ENCODE measurements at regions not wholly inside any gene's neighbourhood (a gene's known extent, or its start where the extent isn't known, plus 50 kb on each side); places are given as distances from the start of the nearest gene placed in this dataset.
"Not testable (repeated sequence)": the region's sequence is repeated elsewhere in the genome, so short reads cannot be mapped to it uniquely, and the experiment has no call there.

DNA sequence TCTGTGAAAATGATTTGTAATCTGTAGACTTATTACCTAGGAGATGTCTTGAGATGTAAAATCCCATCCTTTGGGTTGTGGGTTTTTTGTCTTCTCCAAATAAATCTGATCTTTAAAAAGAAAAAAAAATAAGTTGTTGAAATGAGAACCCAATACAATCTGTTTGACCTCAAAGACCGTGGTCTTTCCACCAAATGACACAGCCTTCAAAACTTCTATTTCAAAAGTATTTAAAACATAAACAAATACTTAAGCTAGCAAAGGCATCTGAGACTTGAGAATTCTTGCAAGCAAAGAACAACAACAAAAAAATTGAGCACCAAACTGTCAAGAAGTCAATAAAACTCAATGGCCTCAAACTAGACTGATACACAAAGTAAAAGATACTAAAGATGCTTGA lies 67.9 kb upstream of the HECW1 start:
- DNase-seq (ENCODE audit: low spot score) = no peak

DNA sequence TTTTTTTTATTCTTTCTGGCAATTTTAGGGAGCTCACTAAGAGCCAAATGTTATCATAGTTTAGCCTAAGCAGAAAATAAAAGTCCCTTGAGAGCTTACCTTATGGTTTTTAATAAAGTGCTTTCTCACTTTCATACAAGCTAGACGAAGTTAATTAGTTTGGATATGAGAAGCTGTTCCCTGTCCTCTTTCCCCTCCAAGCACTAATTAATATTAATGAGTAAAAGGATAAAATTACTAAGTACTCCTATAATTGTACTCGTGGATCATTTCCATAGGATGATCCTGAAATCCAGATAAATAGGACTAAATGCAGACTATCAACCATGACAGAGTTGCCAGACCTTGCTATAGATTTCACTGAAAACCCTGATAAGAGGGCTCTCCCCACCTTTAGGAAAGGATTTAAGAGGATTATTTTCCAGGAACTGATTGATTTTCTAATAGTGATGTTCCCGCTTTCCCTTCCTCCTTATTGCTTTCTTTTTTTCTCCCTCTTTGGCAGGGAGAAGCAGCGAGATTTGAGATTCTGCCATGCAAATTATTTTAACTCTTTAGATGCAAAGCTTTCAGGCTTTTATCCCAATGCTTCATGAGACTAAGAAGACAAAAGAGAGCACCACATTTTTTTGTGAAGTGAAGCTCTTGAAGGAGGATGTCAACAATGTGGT lies 58.3 kb upstream of the HECW1 start:
- no peak for DNase-seq (ENCODE audit: low spot score)

DNA sequence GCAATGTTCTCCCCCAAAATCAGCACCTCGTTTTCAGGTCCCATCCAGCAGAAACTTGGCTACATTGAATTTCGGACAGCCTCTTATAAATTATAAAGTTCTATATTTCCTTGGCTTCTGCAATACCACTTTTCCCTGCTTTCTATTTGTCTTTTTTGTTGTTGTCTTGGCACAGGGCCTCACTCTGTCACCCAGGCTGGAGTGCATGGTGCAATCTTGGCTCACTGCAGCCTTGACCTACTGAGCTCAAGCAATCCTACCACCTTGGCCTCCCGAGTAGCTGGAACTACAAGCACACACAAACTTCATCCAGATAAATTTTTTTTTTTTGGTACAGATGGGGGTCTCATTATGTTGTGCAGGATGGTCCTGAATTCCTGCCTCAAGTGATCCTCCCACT lies 55.3 kb upstream of the HECW1 start:
- DNase-seq (ENCODE audit: low spot score) = no peak

DNA sequence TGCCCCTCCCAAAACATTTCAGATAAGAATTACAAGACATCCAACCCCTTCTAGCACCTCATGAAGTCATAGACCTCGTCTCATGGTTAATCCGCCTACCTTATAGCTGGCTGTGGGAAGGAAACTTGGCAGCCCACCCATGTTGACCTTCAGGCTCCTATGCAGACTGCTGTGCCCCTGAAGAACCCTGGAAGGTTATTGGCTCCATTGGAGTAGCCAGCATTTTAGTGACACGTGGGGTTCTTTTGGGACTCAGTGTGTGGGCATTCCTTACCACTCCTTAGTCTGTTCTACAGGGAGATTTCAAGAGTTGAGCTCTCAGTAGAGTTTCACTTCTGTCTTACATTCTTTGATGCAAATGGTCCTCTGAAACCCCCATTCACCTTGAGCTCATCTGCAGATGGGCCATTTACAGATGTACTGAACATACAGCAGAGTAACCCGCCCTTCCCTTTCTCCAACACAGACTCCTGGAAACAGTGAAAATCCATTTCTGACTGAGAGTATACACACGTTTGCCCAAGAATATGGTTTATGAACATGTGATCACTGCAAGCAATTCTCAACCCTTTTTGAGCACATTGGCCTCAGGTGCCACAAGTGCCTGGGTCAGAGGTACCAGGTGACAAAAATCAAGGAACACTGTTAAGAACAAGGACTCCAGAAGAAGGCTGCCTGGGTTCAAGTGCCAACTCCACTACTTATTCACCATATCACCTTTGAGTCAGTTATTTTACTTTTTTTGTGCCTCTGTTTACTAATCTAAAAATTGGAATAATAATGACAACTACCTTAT lies 54.0 kb upstream of the HECW1 start:
- no peak for DNase-seq (ENCODE audit: low spot score)

DNA sequence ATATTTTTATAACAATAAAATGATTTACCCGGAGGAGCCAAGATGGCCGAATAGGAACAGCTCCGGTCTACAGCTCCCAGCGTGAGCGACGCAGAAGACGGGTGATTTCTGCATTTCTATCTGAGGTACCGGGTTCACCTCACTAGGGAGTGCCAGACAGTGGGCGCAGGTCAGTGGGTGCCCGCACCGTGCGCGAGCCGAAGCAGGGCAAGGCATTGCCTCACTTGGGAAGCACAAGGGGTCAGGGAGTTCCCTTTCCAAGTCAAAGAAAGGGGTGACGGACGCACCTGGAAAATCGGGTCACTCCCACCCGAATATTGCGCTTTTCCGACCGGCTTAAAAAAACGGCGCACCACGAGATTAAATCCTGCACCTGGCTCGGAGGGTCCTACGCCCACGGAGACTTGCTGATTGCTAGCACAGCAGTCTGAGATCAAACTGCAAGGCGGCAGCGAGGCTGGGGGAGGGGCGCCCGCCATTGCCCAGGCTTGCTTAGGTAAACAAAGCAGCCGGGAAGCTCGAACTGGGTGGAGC lies 53.3 kb upstream of the HECW1 start:
- DNase-seq (ENCODE audit: low spot score) = not testable (repeated sequence)

Measured in SW480 (cell line).